GM12872 (cell line): ENCODE measurements at regions not wholly inside any gene's neighbourhood (a gene's known extent, or its start where the extent isn't known, plus 50 kb on each side); places are given as distances from the start of the nearest gene placed in this dataset.

Source experiments
- CTCF ChIP-seq: IDR thresholded peaks from 3 replicates; pipeline ENCODE4 v1.5.1; 2011; ENCODE audit warnings: low read depth, mild to moderate bottlenecking, low read length, moderate library complexity; ENCODE audit not compliant: insufficient read depth

- TF ChIP-seq CTCF = no peak
Observed at GRCh38 chr3:6110451-6110850, 750.5 kb upstream of the GRM7 start.

- TF ChIP-seq CTCF = no peak
Observed at GRCh38 chr3:6112546-6112945, 748.4 kb upstream of the GRM7 start.

GRCh38 chr3:6113338-6113737 is 747.6 kb upstream of the GRM7 start:
- TF ChIP-seq CTCF = no peak

GRCh38 chr3:6119367-6119766 is 741.5 kb upstream of the GRM7 start:
- TF ChIP-seq CTCF = no peak

- no peak for TF ChIP-seq CTCF
Observed at GRCh38 chr3:6120786-6121185, 740.1 kb upstream of the GRM7 start.

- TF ChIP-seq CTCF = no peak
Observed at GRCh38 chr3:6124875-6125274, 736.0 kb upstream of the GRM7 start.

- no peak for TF ChIP-seq CTCF
Observed at GRCh38 chr3:6125520-6125919, 735.4 kb upstream of the GRM7 start.
